Keratinocyte (primary cell): ENCODE measurements at regions not wholly inside any gene's neighbourhood (a gene's known extent, or its start where the extent isn't known, plus 50 kb on each side); places are given as distances from the start of the nearest gene placed in this dataset.

Experiments used
- DNase-seq: peaks from one replicate; pipeline ENCODE4 v3.0.0-alpha.2; 2011; ENCODE audit warnings: low read depth, missing footprints, low spot score
- FAIRE-seq: peaks from 2 replicates; lab custom pipeline; 2011; peaks lifted over from hg19 to GRCh38; lab: Jason Lieb, UNC
- H2AFZ ChIP-seq: 2 replicates; pipeline ENCODE4 v1.6.0; 2012; ENCODE audit warnings: low read length, control low read depth, inconsistent platforms; ENCODE audit not compliant: control insufficient read depth
- H3K27ac ChIP-seq: 2 replicates; pipeline ENCODE4 v1.5.1; 2011; ENCODE audit warnings: low read length; ENCODE audit not compliant: control insufficient read depth, insufficient read depth
- H3K27me3 ChIP-seq: 3 replicates; pipeline ENCODE4 v1.6.0; 2011; ENCODE audit warnings: low read length; ENCODE audit not compliant: control insufficient read depth, insufficient read depth; ENCODE audit errors: extremely low read depth
- H3K36me3 ChIP-seq, 2 experiments: 2 replicates in 1 of 2; 3 replicates in 1 of 2; pipeline ENCODE4 v1.5.1; 2011; ENCODE audit warnings: low read length in 2 of 2, mild to moderate bottlenecking in 1 of 2; ENCODE audit not compliant: control insufficient read depth in 2 of 2, insufficient read depth in 2 of 2; ENCODE audit errors: extremely low read depth in 1 of 2
- H3K4me1 ChIP-seq: 3 replicates; pipeline ENCODE4 v1.5.1; 2011; ENCODE audit warnings: low read length; ENCODE audit not compliant: control insufficient read depth, insufficient read depth; ENCODE audit errors: extremely low read depth
- H3K4me2 ChIP-seq: 3 replicates; pipeline ENCODE4 v1.6.0; 2011; ENCODE audit warnings: low read depth, low read length; ENCODE audit not compliant: control insufficient read depth, insufficient read depth; ENCODE audit errors: extremely low read depth
- H3K4me3 ChIP-seq, 3 experiments: fragments of 200-600 bp in 1 of 3; sonication (generic) in 1 of 3; 2 replicates in 2 of 3; 3 replicates in 1 of 3; pipeline ENCODE4 v1.5.1; 2011 to 2016; ENCODE audit warnings: low read length in 3 of 3, mild to moderate bottlenecking in 3 of 3, control low read depth in 2 of 3, inconsistent platforms in 1 of 3, low read depth in 1 of 3, mixed read lengths in 1 of 3, mixed run types in 1 of 3, moderate library complexity in 1 of 3; ENCODE audit not compliant: control insufficient read depth in 2 of 3, insufficient read depth in 2 of 3; ENCODE audit errors: extremely low read depth in 1 of 3
- H3K79me2 ChIP-seq: 2 replicates; pipeline ENCODE4 v1.6.0; 2012; ENCODE audit warnings: low read length; ENCODE audit not compliant: control insufficient read depth, insufficient read depth
- H3K9ac ChIP-seq: 3 replicates; pipeline ENCODE4 v1.6.0; 2011; ENCODE audit warnings: low read length; ENCODE audit not compliant: control insufficient read depth, insufficient read depth; ENCODE audit errors: extremely low read depth
- H3K9me1 ChIP-seq: 3 replicates; pipeline ENCODE4 v1.6.0; 2011; ENCODE audit warnings: low read length; ENCODE audit not compliant: control insufficient read depth, insufficient read depth; ENCODE audit errors: extremely low read depth
- H3K9me3 ChIP-seq: 2 replicates; pipeline ENCODE4 v1.5.1; 2012; ENCODE audit warnings: low read depth, low read length; ENCODE audit not compliant: control insufficient read depth
- H4K20me1 ChIP-seq: 3 replicates; pipeline ENCODE4 v1.6.0; 2011; ENCODE audit warnings: low read length; ENCODE audit not compliant: control insufficient read depth, insufficient read depth; ENCODE audit errors: extremely low read depth
- CTCF ChIP-seq, 3 experiments: IDR thresholded peaks in 1 of 3; conservative IDR thresholded peaks in 1 of 3; optimal IDR thresholded peaks in 1 of 3; 2 replicates in 2 of 3; 3 replicates in 1 of 3; pipeline versions ENCODE3 to v1.5.1; 2011; ENCODE audit warnings: low read length in 3 of 3, mild to moderate bottlenecking in 3 of 3, moderate library complexity in 2 of 3, control low read depth in 1 of 3, inconsistent platforms in 1 of 3; ENCODE audit not compliant: insufficient read depth in 2 of 3; ENCODE audit errors: extremely low read depth in 1 of 3
- EZH2 ChIP-seq: IDR thresholded peaks from one replicate; pipeline ENCODE4 v1.6.1; 2012; ENCODE audit warnings: inconsistent platforms, mild to moderate bottlenecking, low read length, moderate library complexity
- dilution Hi-C: fragments of 300-500 bp; cut with MboI; formaldehyde crosslinking; loops from one replicate; pipeline ENCODE4 v1.7.0; 2020; ENCODE audit warnings: low sequenced_read_pairs; ENCODE audit not compliant: extremely low pct_ligation_motif_present

- Histone ChIP-seq H3K4me2 (no peak overlapping the region), H3K36me3 (no peaks in the 10 kb centered on the region), H3K9me1 (no peaks in the 10 kb centered on the region), H3K4me3 (no peak overlapping the region), H3K9me3 (no peaks in the 10 kb centered on the region), H3K4me1 (no peaks in the 10 kb centered on the region), H4K20me1 (no peaks in the 10 kb centered on the region), H3K79me2 (no peaks in the 10 kb centered on the region), H3K27me3 (no peaks in the 10 kb centered on the region), H3K27ac (no peak overlapping the region), H3K9ac (no peak overlapping the region), H2AFZ (no peak overlapping the region)
- DNase-seq (no peak), FAIRE-seq (no peak)
- TF ChIP-seq CTCF (optimal IDR thresholded peaks at IDR 0.05 in 1 of 3, IDR thresholded peaks at IDR 0.05 in 1 of 3, conservative IDR thresholded peaks at IDR 0.05 in 1 of 3; ENCODE audit: extremely low read depth in 1 of 3, insufficient read depth in 2 of 3, low read length in 3 of 3) (no peak), EZH2 (no peak)
- dilution Hi-C loops = no loop called here
These were observed 158.4 kb downstream of the NDUFA12 start for GRCh38 chr12:94845110-94845509.

- DNase-seq = no peak
- Histone ChIP-seq H3K36me3 (no peaks in the 10 kb centered on the region), H4K20me1 (no peaks in the 10 kb centered on the region), H3K27me3 (no peaks in the 10 kb centered on the region), H2AFZ (no peak overlapping the region), H3K9ac (no peak overlapping the region), H3K27ac (no peak overlapping the region), H3K9me3 (no peaks in the 10 kb centered on the region), H3K4me3 (no peak overlapping the region), H3K4me2 (no peak overlapping the region), H3K4me1 (no peaks in the 10 kb centered on the region), H3K9me1 (no peaks in the 10 kb centered on the region), H3K79me2 (no peaks in the 10 kb centered on the region)
- dilution Hi-C loops = no loop called here
- TF ChIP-seq CTCF (optimal IDR thresholded peaks at IDR 0.05 in 1 of 3, IDR thresholded peaks at IDR 0.05 in 1 of 3, conservative IDR thresholded peaks at IDR 0.05 in 1 of 3; ENCODE audit: extremely low read depth in 1 of 3, insufficient read depth in 2 of 3, low read length in 3 of 3) (no peak), EZH2 (no peak)
- FAIRE-seq = no peak
These were observed 159.0 kb downstream of the NDUFA12 start for GRCh38 chr12:94844452-94844851.
